Astrocyte (in vitro differentiated cells and primary cell): ENCODE measurements at regions not wholly inside any gene's neighbourhood (a gene's known extent, or its start where the extent isn't known, plus 50 kb on each side); places are given as distances from the start of the nearest gene placed in this dataset.

Source experiments
- CTCF ChIP-seq: IDR thresholded peaks from 2 replicates; pipeline ENCODE4 v1.5.1; 2011; ENCODE audit warnings: low read depth, mild to moderate bottlenecking, inconsistent platforms, low read length, moderate library complexity; ENCODE audit not compliant: insufficient read depth
- EZH2 ChIP-seq: IDR thresholded peaks from 2 replicates; pipeline ENCODE4 v1.6.1; 2012; ENCODE audit warnings: mild to moderate bottlenecking, low read length, inconsistent platforms; ENCODE audit not compliant: insufficient read depth

DNA sequence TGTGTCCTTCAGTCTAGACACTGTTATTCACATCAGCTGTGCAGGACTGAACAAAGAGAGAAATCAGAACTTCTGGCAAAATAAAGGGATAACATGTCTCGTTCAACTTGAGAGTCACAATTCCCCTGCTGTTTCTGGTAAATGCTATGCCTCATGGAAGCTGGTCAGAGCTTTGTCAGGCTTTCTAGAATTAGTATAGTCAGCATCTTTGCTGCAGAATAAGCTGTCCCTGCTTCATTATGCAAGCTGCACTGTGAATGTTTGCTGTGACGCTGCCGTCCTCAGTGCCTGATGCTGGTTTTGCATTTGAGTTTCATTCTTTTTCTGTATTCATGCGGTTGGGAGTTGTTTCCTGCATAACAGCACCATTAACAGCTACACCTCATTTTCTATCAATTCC lies 96.4 kb upstream of the KCNJ6 start:
- TF ChIP-seq CTCF (no peak), EZH2 (no peak)
